ENCODE measurements at regions not wholly inside any gene's neighbourhood (a gene's known extent, or its start where the extent isn't known, plus 50 kb on each side); places are given as distances from the start of the nearest gene placed in this dataset.
A peak's percentile ranks its signal among the peaks of the same experiment; 100 is the strongest.

- no peak overlapping the region for H3K4me3 ChIP-seq (ENCODE audit: control insufficient read depth, low read depth, low read length)
- DNase-seq (ENCODE audit: low read depth), result no peak
- no peak for TF ChIP-seq CTCF (IDR thresholded peaks at IDR 0.05; ENCODE audit: control insufficient read depth, insufficient read depth, low read depth, low read length, missing control alignments)
Observed at GRCh38 chr11:95337972-95338429, 107.0 kb upstream of the SESN3 start.

- no peak for TF ChIP-seq CTCF (IDR thresholded peaks at IDR 0.05; ENCODE audit: control insufficient read depth, insufficient read depth, low read depth, low read length, missing control alignments)
- no peak overlapping the region for H3K4me3 ChIP-seq (ENCODE audit: control insufficient read depth, low read depth, low read length)
- DNase-seq (ENCODE audit: low read depth), result peak; percentile 5
Observed at GRCh38 chr11:95337175-95337957, 106.4 kb upstream of the SESN3 start.

GRCh38 chr11:95335989-95336388, 105.0 kb upstream of the SESN3 start:
- no peak for TF ChIP-seq CTCF (IDR thresholded peaks at IDR 0.05; ENCODE audit: control insufficient read depth, insufficient read depth, low read depth, low read length, missing control alignments)
- no peak for DNase-seq (ENCODE audit: low read depth)
- H3K4me3 ChIP-seq (ENCODE audit: control insufficient read depth, low read depth, low read length), result no peak overlapping the region

GRCh38 chr11:95331161-95331560, 100.2 kb upstream of the SESN3 start:
- no peak overlapping the region for H3K4me3 ChIP-seq (ENCODE audit: control insufficient read depth, low read depth, low read length)
- no peak for DNase-seq (ENCODE audit: low read depth)
- TF ChIP-seq CTCF (IDR thresholded peaks at IDR 0.05; ENCODE audit: control insufficient read depth, insufficient read depth, low read depth, low read length, missing control alignments), result no peak

GRCh38 chr11:95330302-95330701, 99.3 kb upstream of the SESN3 start:
- TF ChIP-seq CTCF (IDR thresholded peaks at IDR 0.05; ENCODE audit: control insufficient read depth, insufficient read depth, low read depth, low read length, missing control alignments), result no peak
- DNase-seq (ENCODE audit: low read depth), result no peak
- no peak overlapping the region for H3K4me3 ChIP-seq (ENCODE audit: control insufficient read depth, low read depth, low read length)

- H3K4me3 ChIP-seq (ENCODE audit: control insufficient read depth, low read depth, low read length), result no peak overlapping the region
- no peak for TF ChIP-seq CTCF (IDR thresholded peaks at IDR 0.05; ENCODE audit: control insufficient read depth, insufficient read depth, low read depth, low read length, missing control alignments)
- no peak for DNase-seq (ENCODE audit: low read depth)
Observed at GRCh38 chr11:95327273-95327948, 96.4 kb upstream of the SESN3 start.
